Chondrocyte (in vitro differentiated cells): ENCODE measurements at regions not wholly inside any gene's neighbourhood (a gene's known extent, or its start where the extent isn't known, plus 50 kb on each side); places are given as distances from the start of the nearest gene placed in this dataset.

Experiments
- DNase-seq: peaks from one replicate; pipeline ENCODE4 v3.0.0; 2021; ENCODE audit warnings: mixed read lengths, low spot score
- H3K27ac Mint-ChIP-seq: one replicate; pipeline ENCODE4 v1.8.0; 2021; ENCODE audit warnings: mild to moderate bottlenecking, moderate library complexity, mixed read lengths; ENCODE audit not compliant: unreplicated experiment
- H3K27me3 Mint-ChIP-seq: 2 replicates; pipeline ENCODE4 v1.8.0; 2021; ENCODE audit warnings: low read depth, mixed read lengths
- H3K36me3 Mint-ChIP-seq: 2 replicates; pipeline ENCODE4 v1.8.0; 2021; ENCODE audit warnings: low read depth, mixed read lengths
- H3K4me1 Mint-ChIP-seq: 2 replicates; pipeline ENCODE4 v1.8.0; 2021; ENCODE audit warnings: low read depth, mild to moderate bottlenecking, mixed read lengths
- H3K4me3 Mint-ChIP-seq: one replicate; pipeline ENCODE4 v1.8.0; 2021; ENCODE audit warnings: mild to moderate bottlenecking, moderate library complexity, mixed read lengths; ENCODE audit not compliant: unreplicated experiment
- H3K9me3 Mint-ChIP-seq: 2 replicates; pipeline ENCODE4 v1.8.0; 2021; ENCODE audit warnings: low read depth, mixed read lengths
- TF ChIP-seq, protein P1 (sequence below): fragments of 200-600 bp; sonication (generic); IDR thresholded peaks from 2 replicates; pipeline ENCODE4 v1.5.0; 2021; ENCODE audit warnings: antibody characterized with exemption, mild to moderate bottlenecking, moderate library complexity

GRCh38 chr6:145323646-145324045 is 411.7 kb downstream of the EPM2A start:
- Mint-ChIP-seq H3K27me3 (peaks cover 18% of the 10 kb centered on the region), H3K36me3 (no peaks in the 10 kb centered on the region), H3K4me3 (no peak overlapping the region), H3K27ac (no peak overlapping the region), H3K9me3 (no peaks in the 10 kb centered on the region), H3K4me1 (peaks cover 10% of the 10 kb centered on the region)
- no peak for DNase-seq
- TF ChIP-seq, protein P1, sequence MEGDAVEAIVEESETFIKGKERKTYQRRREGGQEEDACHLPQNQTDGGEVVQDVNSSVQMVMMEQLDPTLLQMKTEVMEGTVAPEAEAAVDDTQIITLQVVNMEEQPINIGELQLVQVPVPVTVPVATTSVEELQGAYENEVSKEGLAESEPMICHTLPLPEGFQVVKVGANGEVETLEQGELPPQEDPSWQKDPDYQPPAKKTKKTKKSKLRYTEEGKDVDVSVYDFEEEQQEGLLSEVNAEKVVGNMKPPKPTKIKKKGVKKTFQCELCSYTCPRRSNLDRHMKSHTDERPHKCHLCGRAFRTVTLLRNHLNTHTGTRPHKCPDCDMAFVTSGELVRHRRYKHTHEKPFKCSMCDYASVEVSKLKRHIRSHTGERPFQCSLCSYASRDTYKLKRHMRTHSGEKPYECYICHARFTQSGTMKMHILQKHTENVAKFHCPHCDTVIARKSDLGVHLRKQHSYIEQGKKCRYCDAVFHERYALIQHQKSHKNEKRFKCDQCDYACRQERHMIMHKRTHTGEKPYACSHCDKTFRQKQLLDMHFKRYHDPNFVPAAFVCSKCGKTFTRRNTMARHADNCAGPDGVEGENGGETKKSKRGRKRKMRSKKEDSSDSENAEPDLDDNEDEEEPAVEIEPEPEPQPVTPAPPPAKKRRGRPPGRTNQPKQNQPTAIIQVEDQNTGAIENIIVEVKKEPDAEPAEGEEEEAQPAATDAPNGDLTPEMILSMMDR, result no peak

DNA sequence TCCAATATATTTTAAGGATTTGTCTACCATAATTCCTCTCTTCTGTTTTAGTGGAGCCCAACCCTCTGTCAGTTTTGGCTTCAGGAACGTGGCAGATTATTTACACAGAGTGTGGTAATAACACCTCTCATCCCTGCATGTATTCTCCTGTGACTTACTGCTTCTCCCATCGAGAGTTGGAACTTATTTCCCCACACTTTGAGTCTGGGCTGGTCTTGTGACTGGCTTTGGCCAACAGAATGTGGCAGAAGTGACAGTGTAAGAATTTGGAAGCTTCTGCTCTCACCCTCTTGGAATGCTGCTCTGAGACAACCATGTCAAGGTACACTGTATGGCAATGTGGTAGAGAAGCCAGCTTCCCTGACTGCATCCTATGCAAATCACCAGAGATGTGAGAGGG is 407.7 kb downstream of the EPM2A start:
- Mint-ChIP-seq H3K4me1 (peaks cover 10% of the 10 kb centered on the region), H3K27me3 (peaks cover 15% of the 10 kb centered on the region), H3K36me3 (no peaks in the 10 kb centered on the region), H3K4me3 (no peak overlapping the region), H3K9me3 (no peaks in the 10 kb centered on the region), H3K27ac (no peak overlapping the region)
- no peak for DNase-seq
- TF ChIP-seq, protein P1, result no peak

DNA sequence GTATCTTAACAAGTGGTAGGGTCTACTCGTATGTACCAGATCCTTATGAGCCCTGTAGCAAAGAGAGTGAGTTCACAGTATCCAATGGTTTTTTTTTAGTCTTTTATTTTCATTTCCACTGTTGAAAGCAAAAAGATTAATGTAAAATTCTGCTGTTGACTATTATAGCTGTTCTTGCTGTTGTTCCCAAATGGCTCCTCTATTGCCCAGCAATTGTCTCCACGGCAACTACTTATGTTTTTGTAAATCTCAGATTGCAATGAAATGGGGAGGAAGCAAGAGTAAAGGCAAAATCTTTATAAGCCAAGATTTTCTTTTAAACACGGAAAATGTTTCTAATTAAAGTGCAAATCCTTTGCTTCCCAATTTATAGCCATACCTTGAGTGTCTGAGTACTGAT is 406.1 kb downstream of the EPM2A start:
- Mint-ChIP-seq H3K27me3 (peaks cover 13% of the 10 kb centered on the region), H3K4me3 (no peak overlapping the region), H3K27ac (no peak overlapping the region), H3K9me3 (no peaks in the 10 kb centered on the region), H3K4me1 (no peaks in the 10 kb centered on the region), H3K36me3 (no peaks in the 10 kb centered on the region)
- DNase-seq, result no peak
- TF ChIP-seq, protein P1, result no peak

GRCh38 chr6:145331066-145331465 is 404.3 kb downstream of the EPM2A start:
- Mint-ChIP-seq H3K27me3 (peaks cover 13% of the 10 kb centered on the region), H3K4me3 (no peak overlapping the region), H3K4me1 (no peaks in the 10 kb centered on the region), H3K36me3 (no peaks in the 10 kb centered on the region), H3K9me3 (no peaks in the 10 kb centered on the region), H3K27ac (no peak overlapping the region)
- TF ChIP-seq, protein P1, result no peak
- DNase-seq, result no peak

DNA sequence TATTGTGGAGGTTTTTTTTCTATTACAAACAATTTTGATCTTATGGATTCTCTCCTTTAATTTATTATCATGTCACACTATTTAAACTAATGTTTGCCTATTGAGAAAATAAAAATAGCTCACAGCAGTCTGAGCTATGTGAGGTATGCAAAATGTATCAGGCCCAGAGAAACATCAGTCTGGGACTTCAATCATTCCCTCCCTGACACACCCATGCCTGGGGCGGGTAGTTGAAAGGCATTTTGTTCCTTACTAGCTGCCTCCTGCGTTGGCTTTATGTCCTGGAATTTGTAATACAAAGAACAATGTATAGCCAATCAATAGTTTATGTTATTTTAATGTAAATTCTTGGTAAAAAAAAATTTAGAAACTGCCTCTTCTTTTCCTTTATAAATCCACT is 403.3 kb downstream of the EPM2A start:
- no peak for DNase-seq
- H3K9me3 Mint-ChIP-seq, result no peaks in the 10 kb centered on the region
- H3K27me3 Mint-ChIP-seq, result peaks cover 10% of the 10 kb centered on the region
- TF ChIP-seq, protein P1, result no peak
- H3K36me3 Mint-ChIP-seq, result no peaks in the 10 kb centered on the region
- no peaks in the 10 kb centered on the region for H3K4me1 Mint-ChIP-seq
- H3K27ac Mint-ChIP-seq, result no peak overlapping the region
- H3K4me3 Mint-ChIP-seq, result no peak overlapping the region
